Activated naive CD8-positive, alpha-beta T cell treated with anti-CD3 and anti-CD28 coated beads, Interleukin-2, amount 50 U/mL, for 24 hours (primary cell): ENCODE measurements at regions not wholly inside any gene's neighbourhood (a gene's known extent, or its start where the extent isn't known, plus 50 kb on each side); places are given as distances from the start of the nearest gene placed in this dataset.
"Not testable (repeated sequence)": the region's sequence is repeated elsewhere in the genome, so short reads cannot be mapped to it uniquely, and the experiment has no call there.

Source experiments
- ATAC-seq: fragments of 150-1000 bp; cut with Tn5 transposase; one replicate; pipeline ENCODE4 v1.10.0; 2021
- DNase-seq: peaks from one replicate; pipeline ENCODE4 v3.0.0; 2021
- H3K27ac Mint-ChIP-seq: one replicate; pipeline ENCODE4 v1.8.0; 2021; ENCODE audit warnings: mild to moderate bottlenecking, mixed read lengths
- H3K27me3 Mint-ChIP-seq: one replicate; pipeline ENCODE4 v1.8.0; 2021; ENCODE audit warnings: mixed read lengths
- H3K36me3 Mint-ChIP-seq: one replicate; pipeline ENCODE4 v1.8.0; 2021; ENCODE audit warnings: low read depth, mixed read lengths
- H3K4me1 Mint-ChIP-seq: one replicate; pipeline ENCODE4 v1.8.0; 2021; ENCODE audit warnings: mixed read lengths
- H3K4me3 Mint-ChIP-seq: one replicate; pipeline ENCODE4 v1.8.0; 2021; ENCODE audit warnings: mild to moderate bottlenecking, moderate library complexity, mixed read lengths
- H3K9me3 Mint-ChIP-seq: one replicate; pipeline ENCODE4 v1.8.0; 2021; ENCODE audit warnings: mixed read lengths

GRCh38 chr15:81899024-81899423 is 146.8 kb downstream of the MEX3B start:
- DNase-seq: no peak
- Mint-ChIP-seq H3K4me1 (no peaks in the 10 kb centered on the region), H3K27me3 (peaks cover 7% of the 10 kb centered on the region), H3K9me3 (no peaks in the 10 kb centered on the region), H3K27ac (no peak overlapping the region), H3K4me3 (no peak overlapping the region), H3K36me3 (no peaks in the 10 kb centered on the region)
- ATAC-seq: no peak

DNA sequence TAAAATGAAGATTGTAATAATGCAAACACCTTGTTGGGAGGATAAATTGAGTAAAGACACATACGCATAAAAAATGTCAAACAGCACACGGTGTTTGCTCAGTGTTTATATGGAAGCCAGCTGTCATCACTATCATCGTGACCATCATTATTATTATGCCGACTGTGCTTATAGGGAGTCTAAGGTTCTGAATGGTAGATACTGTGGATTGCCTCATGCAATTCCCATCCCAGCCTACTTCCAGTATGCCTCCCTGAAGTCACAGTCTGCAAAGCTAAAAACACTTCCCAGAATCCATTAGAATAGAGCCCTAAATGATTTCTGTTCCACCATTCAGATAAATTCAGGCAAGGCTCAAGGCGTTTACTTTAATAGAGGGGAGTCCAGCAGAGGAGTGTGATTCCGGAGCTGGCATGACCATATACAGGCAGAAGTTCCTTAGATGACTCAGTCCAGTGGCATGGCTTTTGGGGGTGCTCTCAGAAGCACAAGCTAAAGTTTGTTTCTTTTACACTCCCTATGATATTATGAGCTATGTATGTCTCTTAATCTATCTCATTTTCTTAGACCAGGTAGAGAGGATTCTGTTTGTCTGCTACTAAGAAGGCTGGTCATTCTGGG is 148.7 kb downstream of the MEX3B start:
- no peak for ATAC-seq
- Mint-ChIP-seq H3K36me3 (no peaks in the 10 kb centered on the region), H3K4me1 (no peaks in the 10 kb centered on the region), H3K27ac (no peak overlapping the region), H3K4me3 (no peak overlapping the region), H3K9me3 (no peaks in the 10 kb centered on the region), H3K27me3 (peaks cover 7% of the 10 kb centered on the region)
- DNase-seq: no peak

GRCh38 chr15:81896356-81896755 is 149.5 kb downstream of the MEX3B start:
- Mint-ChIP-seq H3K27me3 (peaks cover 6% of the 10 kb centered on the region), H3K4me1 (no peaks in the 10 kb centered on the region), H3K36me3 (no peaks in the 10 kb centered on the region), H3K9me3 (no peaks in the 10 kb centered on the region), H3K4me3 (no peak overlapping the region), H3K27ac (no peak overlapping the region)
- ATAC-seq: no peak
- DNase-seq: no peak

- H3K27me3 Mint-ChIP-seq: peaks cover 4% of the 10 kb centered on the region
- no peaks in the 10 kb centered on the region for H3K9me3 Mint-ChIP-seq
- no peaks in the 10 kb centered on the region for H3K36me3 Mint-ChIP-seq
- no peak overlapping the region for H3K27ac Mint-ChIP-seq
- no peak for DNase-seq
- ATAC-seq: no peak
- no peaks in the 10 kb centered on the region for H3K4me1 Mint-ChIP-seq
- no peak overlapping the region for H3K4me3 Mint-ChIP-seq
These were observed 150.1 kb downstream of the MEX3B start for GRCh38 chr15:81895723-81896122.

GRCh38 chr15:81894061-81894460 is 151.8 kb downstream of the MEX3B start:
- Mint-ChIP-seq H3K9me3 (no peaks in the 10 kb centered on the region), H3K27ac (no peak overlapping the region), H3K4me3 (no peak overlapping the region), H3K36me3 (no peaks in the 10 kb centered on the region), H3K4me1 (no peaks in the 10 kb centered on the region), H3K27me3 (peaks cover 3% of the 10 kb centered on the region)
- DNase-seq (no peak), ATAC-seq (no peak)

- no peak for ATAC-seq
- Mint-ChIP-seq H3K36me3 (no peaks in the 10 kb centered on the region), H3K27me3 (peaks cover 2% of the 10 kb centered on the region), H3K9me3 (no peaks in the 10 kb centered on the region), H3K4me3 (no peak overlapping the region), H3K4me1 (no peaks in the 10 kb centered on the region), H3K27ac (no peak overlapping the region)
- DNase-seq: no peak
These were observed 152.5 kb downstream of the MEX3B start for GRCh38 chr15:81893182-81893835.

DNA sequence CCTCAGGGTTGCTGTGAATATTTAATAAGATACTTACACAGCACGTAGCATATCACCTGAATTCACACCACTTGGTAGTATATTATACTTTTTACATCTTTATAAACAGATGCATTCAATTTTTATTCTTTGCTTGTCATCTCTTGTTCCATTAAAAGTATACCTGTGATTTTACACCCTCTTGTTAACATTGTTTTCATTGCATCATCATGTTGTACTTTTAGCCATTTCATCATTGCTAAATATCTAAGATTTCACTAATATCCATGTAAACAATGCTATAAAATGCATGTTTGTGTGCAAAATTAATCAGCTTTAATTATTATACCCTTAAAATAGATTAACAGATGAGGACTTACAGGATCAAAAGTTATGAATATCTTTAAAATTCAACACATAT is 155.3 kb downstream of the MEX3B start:
- DNase-seq: no peak
- Mint-ChIP-seq H3K27ac (no peak overlapping the region), H3K4me1 (no peaks in the 10 kb centered on the region), H3K27me3 (peaks cover 4% of the 10 kb centered on the region), H3K36me3 (no peaks in the 10 kb centered on the region), H3K9me3 (peaks cover 5% of the 10 kb centered on the region), H3K4me3 (no peak overlapping the region)
- no peak for ATAC-seq

DNA sequence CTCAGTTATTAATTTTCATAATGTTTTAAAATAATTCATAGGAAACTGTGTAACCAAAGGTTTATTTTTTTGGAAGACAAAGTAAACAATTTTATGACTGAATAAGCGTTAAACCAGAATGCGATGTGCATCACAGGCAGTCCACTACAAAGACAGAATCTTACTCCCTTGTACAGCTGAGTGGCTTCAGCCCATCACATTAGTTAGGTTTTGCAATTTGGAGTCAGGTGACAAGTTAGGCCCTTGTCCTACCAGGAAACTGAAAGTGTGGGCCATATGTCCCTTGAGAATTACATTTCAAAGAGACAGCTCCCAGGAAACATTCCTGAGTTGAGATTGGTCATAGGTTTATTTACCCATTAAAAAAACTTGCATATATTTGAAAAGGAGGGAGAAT is 156.3 kb downstream of the MEX3B start:
- Mint-ChIP-seq H3K4me3 (no peak overlapping the region), H3K4me1 (no peaks in the 10 kb centered on the region), H3K27ac (no peak overlapping the region), H3K27me3 (peaks cover 4% of the 10 kb centered on the region), H3K9me3 (peaks cover 5% of the 10 kb centered on the region), H3K36me3 (no peaks in the 10 kb centered on the region)
- no peak for DNase-seq
- ATAC-seq: no peak

- no peak overlapping the region for H3K4me3 Mint-ChIP-seq
These were observed 156.9 kb downstream of the MEX3B start for GRCh38 chr15:81888748-81889484.

DNA sequence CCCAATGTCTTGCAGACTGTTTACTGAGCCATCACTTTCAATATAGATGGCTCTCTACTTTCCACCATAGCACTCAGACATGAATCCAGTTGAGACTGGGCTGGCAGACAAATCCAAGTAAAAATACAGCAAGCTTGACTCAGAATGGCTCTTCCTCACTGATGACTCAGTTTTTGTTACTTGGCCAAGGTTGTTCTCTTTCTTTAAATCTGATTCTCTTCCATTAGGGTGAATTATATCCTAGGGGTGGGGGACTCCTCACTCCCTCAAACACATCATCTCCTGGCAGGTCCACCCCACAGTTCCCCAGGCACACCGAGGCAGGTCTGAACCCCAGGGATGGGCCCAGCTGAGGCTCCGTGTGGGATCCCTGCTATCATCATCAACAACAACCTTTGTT is 157.9 kb downstream of the MEX3B start:
- Mint-ChIP-seq H3K27me3 (peaks cover 4% of the 10 kb centered on the region), H3K27ac (no peak overlapping the region), H3K36me3 (no peaks in the 10 kb centered on the region), H3K4me3 (no peak overlapping the region), H3K9me3 (peaks cover 5% of the 10 kb centered on the region), H3K4me1 (no peaks in the 10 kb centered on the region)
- no peak for DNase-seq
- no peak for ATAC-seq

More at GRCh38 chr15:81888748-81889484, 156.9 kb downstream of the MEX3B start:
- ATAC-seq: no peak
- H3K27ac Mint-ChIP-seq: no peak overlapping the region
- H3K9me3 Mint-ChIP-seq: peaks cover 5% of the 10 kb centered on the region
- H3K4me1 Mint-ChIP-seq: no peaks in the 10 kb centered on the region
- no peak for DNase-seq
- H3K27me3 Mint-ChIP-seq: peaks cover 4% of the 10 kb centered on the region
- H3K36me3 Mint-ChIP-seq: no peaks in the 10 kb centered on the region

- H3K4me3 Mint-ChIP-seq, ATAC-seq, H3K36me3 Mint-ChIP-seq, H3K27me3 Mint-ChIP-seq, H3K9me3 Mint-ChIP-seq, DNase-seq, H3K27ac Mint-ChIP-seq, H3K4me1 Mint-ChIP-seq: not testable (repeated sequence)
These were observed 158.6 kb downstream of the MEX3B start for GRCh38 chr15:81887188-81887587.

DNA sequence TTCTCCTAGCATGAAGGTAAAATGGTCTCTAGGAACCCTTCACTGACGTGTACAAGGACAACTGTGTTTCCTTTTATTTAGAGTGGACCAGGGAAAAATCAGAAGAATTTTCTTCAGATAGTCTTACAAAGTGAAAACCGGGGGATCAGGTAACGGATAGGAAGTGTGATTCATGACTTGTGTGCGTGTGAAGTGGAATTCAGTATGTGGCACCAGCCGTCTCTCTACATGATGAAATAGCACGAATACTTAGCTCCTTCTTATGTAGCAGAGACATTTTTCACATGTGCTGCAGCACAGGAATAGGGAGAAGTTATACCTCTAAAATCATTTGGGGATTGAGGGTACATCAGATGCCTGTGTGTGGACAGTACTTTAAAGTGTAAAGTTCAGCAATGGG is 159.2 kb downstream of the MEX3B start:
- Mint-ChIP-seq H3K4me3 (no peak overlapping the region), H3K27me3 (peaks cover 4% of the 10 kb centered on the region), H3K36me3 (no peaks in the 10 kb centered on the region), H3K9me3 (peaks cover 5% of the 10 kb centered on the region), H3K4me1 (no peaks in the 10 kb centered on the region), H3K27ac (no peak overlapping the region)
- DNase-seq (no peak), ATAC-seq (no peak)

GRCh38 chr15:81886080-81886479 is 159.7 kb downstream of the MEX3B start:
- Mint-ChIP-seq H3K4me3 (no peak overlapping the region), H3K36me3 (no peaks in the 10 kb centered on the region), H3K4me1 (no peaks in the 10 kb centered on the region), H3K9me3 (peaks cover 5% of the 10 kb centered on the region), H3K27ac (no peak overlapping the region), H3K27me3 (peaks cover 4% of the 10 kb centered on the region)
- ATAC-seq: no peak
- DNase-seq: no peak

GRCh38 chr15:81885135-81885534 is 160.7 kb downstream of the MEX3B start:
- ATAC-seq: no peak
- no peak for DNase-seq
- H3K4me3 Mint-ChIP-seq: no peak overlapping the region
- H3K27ac Mint-ChIP-seq: no peak overlapping the region
- H3K27me3 Mint-ChIP-seq: peaks cover 4% of the 10 kb centered on the region
- no peaks in the 10 kb centered on the region for H3K4me1 Mint-ChIP-seq
- peaks cover 5% of the 10 kb centered on the region for H3K9me3 Mint-ChIP-seq
- H3K36me3 Mint-ChIP-seq: no peaks in the 10 kb centered on the region

DNA sequence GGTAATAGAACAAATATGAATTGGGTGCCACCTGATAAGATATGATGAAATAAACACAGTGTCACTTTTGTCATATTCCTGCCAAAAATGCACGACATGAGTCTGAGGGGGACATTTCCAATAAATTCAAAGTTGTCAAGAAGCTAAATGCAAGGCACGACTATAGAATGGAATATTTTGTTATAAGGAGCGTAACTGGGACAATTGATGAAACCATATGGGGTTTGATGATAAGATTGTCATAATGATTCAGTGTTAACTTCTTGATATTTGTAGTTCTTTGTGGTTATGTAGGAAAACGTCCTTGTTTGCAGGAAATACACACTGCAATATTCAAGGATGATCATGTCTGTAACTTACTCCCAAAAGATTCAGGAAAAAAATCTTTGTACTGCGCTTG is 163.3 kb downstream of the MEX3B start:
- DNase-seq (no peak), ATAC-seq (no peak)
- no peaks in the 10 kb centered on the region for H3K36me3 Mint-ChIP-seq
- peaks cover 4% of the 10 kb centered on the region for H3K27me3 Mint-ChIP-seq
- no peak overlapping the region for H3K4me3 Mint-ChIP-seq
- no peak overlapping the region for H3K27ac Mint-ChIP-seq
- H3K4me1 Mint-ChIP-seq: no peaks in the 10 kb centered on the region
- H3K9me3 Mint-ChIP-seq: peaks cover 5% of the 10 kb centered on the region
